B cell (primary cell): ENCODE measurements at regions not wholly inside any gene's neighbourhood (a gene's known extent, or its start where the extent isn't known, plus 50 kb on each side); places are given as distances from the start of the nearest gene placed in this dataset.

Experiments used
- ATAC-seq: fragments of 200-7000 bp; cut with Tn5 transposase; one replicate; pipeline ENCODE4 v1.10.0; 2021; ENCODE audit warnings: low read depth, mild to moderate bottlenecking, moderate number of reproducible peaks, moderate library complexity
- CTCF ChIA-PET: fragments of 350-600 bp; sonication (Branson Sonifier 250); formaldehyde crosslinking; loops from one replicate; lab custom pipeline; 2021; ENCODE audit warnings: antibody characterized with exemption, inconsistent platforms; lab: Charles Lee
- POLR2A ChIA-PET: fragments of 350-600 bp; sonication (Branson Sonifier 250); formaldehyde crosslinking; loops from one replicate; lab custom pipeline; 2021; ENCODE audit warnings: antibody characterized with exemption; lab: Charles Lee
- DNase-seq: peaks from one replicate; pipeline ENCODE4 v3.0.0; 2013
- H2AFZ ChIP-seq: 2 replicates; pipeline ENCODE4 v1.6.1; 2012; ENCODE audit warnings: mild to moderate bottlenecking, low read depth, low read length; ENCODE audit not compliant: insufficient read depth, poor library complexity, severe bottlenecking
- H3K27ac ChIP-seq, 2 donors: 1 replicate in 1 of 2; 2 replicates in 1 of 2; pipeline ENCODE4 v1.5.1; 2012 to 2013; ENCODE audit warnings: low read length in 2 of 2, mild to moderate bottlenecking in 2 of 2, moderate library complexity in 1 of 2
- H3K27me3 ChIP-seq, 4 experiments: fragments of 200-600 bp in 1 of 4; sonication (generic) in 1 of 4; replicated peaks in 1 of 4; 1 replicate in 2 of 4; 2 replicates in 2 of 4; pipeline versions ENCODE4 v1.6.1 to v1.7.0; 2013 to 2016; ENCODE audit warnings: low read length in 3 of 4, mild to moderate bottlenecking in 2 of 4, mixed read lengths in 1 of 4, moderate library complexity in 1 of 4; ENCODE audit not compliant: insufficient read depth in 4 of 4, control insufficient read depth in 3 of 4; ENCODE audit errors: control extremely low read depth in 1 of 4
- H3K36me3 ChIP-seq, 2 experiments: replicated peaks in 1 of 2; 1 replicate in 1 of 2; 2 replicates in 1 of 2; pipeline versions ENCODE4 v1.6.1 to v1.7.1; 2013; ENCODE audit warnings: low read length in 1 of 2; ENCODE audit not compliant: insufficient read depth in 2 of 2, control insufficient read depth in 1 of 2; ENCODE audit errors: control extremely low read depth in 1 of 2, extremely low read depth in 1 of 2
- H3K4me1 ChIP-seq, 2 donors: fragments of 200-600 bp in 1 of 2; sonication (generic) in 1 of 2; 1 replicate in 1 of 2; 2 replicates in 1 of 2; pipeline versions ENCODE4 v1.5.1 to v1.6.1; 2013 to 2017; ENCODE audit warnings: low read length in 2 of 2; ENCODE audit not compliant: control insufficient read depth in 2 of 2, insufficient read depth in 2 of 2
- H3K4me2 ChIP-seq: replicated peaks from 2 replicates; pipeline ENCODE3; 2012; ENCODE audit warnings: mild to moderate bottlenecking, low read depth, low read length; ENCODE audit not compliant: poor library complexity, severe bottlenecking
- H3K4me3 ChIP-seq, 5 experiments: fragments of 200-600 bp in 1 of 5; sonication (generic) in 1 of 5; 1 replicate in 3 of 5; 2 replicates in 2 of 5; pipeline versions ENCODE4 v1.5.1 to v1.7.0; 2011 to 2016; ENCODE audit warnings: low read length in 4 of 5, mild to moderate bottlenecking in 4 of 5, low read depth in 2 of 5, control low read depth in 1 of 5, moderate library complexity in 1 of 5; ENCODE audit not compliant: insufficient read depth in 1 of 5; ENCODE audit errors: control extremely low read depth in 1 of 5, extremely low read depth in 1 of 5
- H3K79me2 ChIP-seq: fragments of 200-600 bp; sonication (generic); one replicate; pipeline ENCODE4 v1.6.0; 2016; ENCODE audit warnings: low read length; ENCODE audit not compliant: control insufficient read depth, insufficient read depth
- H3K9ac ChIP-seq: fragments of 200-600 bp; sonication (generic); 2 replicates; pipeline ENCODE4 v1.6.1; 2017; ENCODE audit warnings: mild to moderate bottlenecking, low read length, moderate library complexity
- H3K9me3 ChIP-seq, 3 donors: one replicate each; pipeline versions ENCODE4 v1.6.1 to v1.7.1; 2013; ENCODE audit warnings: low read length in 2 of 3; ENCODE audit not compliant: control insufficient read depth in 2 of 3, insufficient read depth in 1 of 3; ENCODE audit errors: control extremely low read depth in 1 of 3
- H4K20me1 ChIP-seq: 2 replicates; pipeline ENCODE4 v1.6.0; 2012; ENCODE audit warnings: mild to moderate bottlenecking, low read length; ENCODE audit not compliant: insufficient read depth, control insufficient read depth, poor library complexity, severe bottlenecking
- H3K27ac Mint-ChIP-seq: one replicate; pipeline ENCODE4 v1.8.0; 2021; ENCODE audit warnings: mixed read lengths
- H3K27me3 Mint-ChIP-seq: one replicate; pipeline ENCODE4 v1.8.0; 2021; ENCODE audit warnings: mixed read lengths
- H3K4me1 Mint-ChIP-seq: one replicate; pipeline ENCODE4 v1.8.0; 2021; ENCODE audit warnings: mixed read lengths
- H3K4me3 Mint-ChIP-seq: one replicate; pipeline ENCODE4 v1.8.0; 2021; ENCODE audit warnings: mixed read lengths
- H3K9me3 Mint-ChIP-seq: one replicate; pipeline ENCODE4 v1.8.0; 2022; ENCODE audit warnings: mixed read lengths; ENCODE audit not compliant: insufficient read depth
- CTCF ChIP-seq: fragments of 200-600 bp; IDR thresholded peaks from one replicate; pipeline ENCODE4 v1.8.0; 2022; ENCODE audit warnings: antibody characterized with exemption, mild to moderate bottlenecking
- EZH2 ChIP-seq: IDR thresholded peaks from 2 replicates; pipeline ENCODE4 v1.6.1; 2012; ENCODE audit warnings: borderline replicate concordance, low read depth, mild to moderate bottlenecking, moderate library complexity, low read length; ENCODE audit not compliant: insufficient read depth, poor library complexity, severe bottlenecking
- WGBS: methylation state at CpG from one replicate; pipeline ENCODE4 v1.1.5; 2013; ENCODE audit warnings: missing lambda C conversion rate; ENCODE audit not compliant: insufficient coverage; 5-methylcytosine and 5-hydroxymethylcytosine counted together
- intact Hi-C: fragments of 100-400 bp; cut with micrococcal nuclease; formaldehyde crosslinking; loops from one replicate; pipeline ENCODE4 v1.10.0; 2022

GRCh38 chr5:176185133-176185733 lies 53.0 kb upstream of the SIMC1 start:
- POLR2A ChIA-PET = no interaction called here
- H2AFZ ChIP-seq = no peak overlapping the region
- H3K36me3 ChIP-seq = no peaks in the 10 kb centered on the region
- DNase-seq (no peak), ATAC-seq (no peak)
- CTCF ChIA-PET = no interaction called here
- H3K4me3 ChIP-seq = no peak overlapping the region
- peaks cover 26% of the 10 kb centered on the region for H3K27me3 Mint-ChIP-seq
- no peak overlapping the region for H3K27ac Mint-ChIP-seq
- TF ChIP-seq EZH2 (no peak), CTCF (no peak)
- no peaks in the 10 kb centered on the region for H3K9me3 ChIP-seq
- no peaks in the 10 kb centered on the region for H3K9me3 Mint-ChIP-seq
- intact Hi-C loops = no loop called here
- H3K27ac ChIP-seq = no peak overlapping the region
- H3K4me1 ChIP-seq = no peaks in the 10 kb centered on the region
- H3K27me3 ChIP-seq = peaks cover 0 to 4% (median 0%) of the 10 kb centered on the region in 4 experiments
- H3K4me2 ChIP-seq = no peak overlapping the region
- H4K20me1 ChIP-seq = no peaks in the 10 kb centered on the region
- H3K4me1 Mint-ChIP-seq = no peaks in the 10 kb centered on the region
- no peak overlapping the region for H3K4me3 Mint-ChIP-seq
- WGBS = 77% methylated on average over 7 of the region's 9 CpGs
- no peaks in the 10 kb centered on the region for H3K79me2 ChIP-seq
- no peak overlapping the region for H3K9ac ChIP-seq

- ATAC-seq (no peak), DNase-seq (no peak)
- Histone ChIP-seq H2AFZ (no peak overlapping the region), H3K4me2 (no peak overlapping the region), H3K9me3 (no peaks in the 10 kb centered on the region), H3K4me3 (no peak overlapping the region), H3K27ac (no peak overlapping the region), H3K36me3 (no peaks in the 10 kb centered on the region), H3K79me2 (no peaks in the 10 kb centered on the region), H3K9ac (no peak overlapping the region), H3K4me1 (no peaks in the 10 kb centered on the region), H4K20me1 (no peaks in the 10 kb centered on the region), H3K27me3 (no peaks in the 10 kb centered on the region)
- ChIA-PET CTCF (no interaction called here), POLR2A (no interaction called here)
- H3K27me3 Mint-ChIP-seq = peaks cover 18% of the 10 kb centered on the region
- no peaks in the 10 kb centered on the region for H3K9me3 Mint-ChIP-seq
- TF ChIP-seq EZH2 = no peak
- no peak for TF ChIP-seq CTCF
- no peak overlapping the region for H3K27ac Mint-ChIP-seq
- intact Hi-C loops = no loop called here
- no CpG with 5 or more reads among the region's 3 CpGs for WGBS
- H3K4me3 Mint-ChIP-seq = no peak overlapping the region
- H3K4me1 Mint-ChIP-seq = no peaks in the 10 kb centered on the region
These were observed 52.1 kb upstream of the SIMC1 start for GRCh38 chr5:176186107-176186506.
